GM10266 (cell line): ENCODE measurements at regions not wholly inside any gene's neighbourhood (a gene's known extent, or its start where the extent isn't known, plus 50 kb on each side); places are given as distances from the start of the nearest gene placed in this dataset.

Experiments used
- DNase-seq: peaks from one replicate; pipeline ENCODE4 v3.0.0; 2012; ENCODE audit errors: extremely low spot score
- TF ChIP-seq, protein P1 (sequence below): IDR thresholded peaks from 2 replicates; pipeline ENCODE4 v1.5.1; 2012; ENCODE audit warnings: mild to moderate bottlenecking, low read depth; ENCODE audit not compliant: control insufficient read depth, insufficient read depth; ENCODE audit errors: missing control alignments

DNA sequence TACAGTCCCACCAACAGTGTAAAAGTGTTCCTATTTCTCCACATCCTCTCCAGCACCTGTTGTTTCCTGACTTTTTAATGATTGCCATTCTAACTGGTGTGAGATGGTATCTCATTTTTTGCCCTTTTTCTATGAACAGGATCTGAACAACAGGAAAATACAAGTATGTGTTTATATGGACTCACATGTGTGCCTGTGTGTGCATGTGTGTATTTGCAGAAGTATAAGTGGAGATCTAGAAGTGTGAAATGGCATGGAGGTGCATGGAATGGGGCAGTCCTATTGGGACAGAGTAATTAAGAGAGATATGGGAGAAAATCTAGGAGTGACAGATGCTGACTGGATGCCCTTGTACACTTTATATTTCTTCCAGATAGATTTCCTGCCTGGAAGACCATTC, 111.6 kb upstream of the PCGF5 start:
- TF ChIP-seq, protein P1, sequence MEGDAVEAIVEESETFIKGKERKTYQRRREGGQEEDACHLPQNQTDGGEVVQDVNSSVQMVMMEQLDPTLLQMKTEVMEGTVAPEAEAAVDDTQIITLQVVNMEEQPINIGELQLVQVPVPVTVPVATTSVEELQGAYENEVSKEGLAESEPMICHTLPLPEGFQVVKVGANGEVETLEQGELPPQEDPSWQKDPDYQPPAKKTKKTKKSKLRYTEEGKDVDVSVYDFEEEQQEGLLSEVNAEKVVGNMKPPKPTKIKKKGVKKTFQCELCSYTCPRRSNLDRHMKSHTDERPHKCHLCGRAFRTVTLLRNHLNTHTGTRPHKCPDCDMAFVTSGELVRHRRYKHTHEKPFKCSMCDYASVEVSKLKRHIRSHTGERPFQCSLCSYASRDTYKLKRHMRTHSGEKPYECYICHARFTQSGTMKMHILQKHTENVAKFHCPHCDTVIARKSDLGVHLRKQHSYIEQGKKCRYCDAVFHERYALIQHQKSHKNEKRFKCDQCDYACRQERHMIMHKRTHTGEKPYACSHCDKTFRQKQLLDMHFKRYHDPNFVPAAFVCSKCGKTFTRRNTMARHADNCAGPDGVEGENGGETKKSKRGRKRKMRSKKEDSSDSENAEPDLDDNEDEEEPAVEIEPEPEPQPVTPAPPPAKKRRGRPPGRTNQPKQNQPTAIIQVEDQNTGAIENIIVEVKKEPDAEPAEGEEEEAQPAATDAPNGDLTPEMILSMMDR = no peak

DNA sequence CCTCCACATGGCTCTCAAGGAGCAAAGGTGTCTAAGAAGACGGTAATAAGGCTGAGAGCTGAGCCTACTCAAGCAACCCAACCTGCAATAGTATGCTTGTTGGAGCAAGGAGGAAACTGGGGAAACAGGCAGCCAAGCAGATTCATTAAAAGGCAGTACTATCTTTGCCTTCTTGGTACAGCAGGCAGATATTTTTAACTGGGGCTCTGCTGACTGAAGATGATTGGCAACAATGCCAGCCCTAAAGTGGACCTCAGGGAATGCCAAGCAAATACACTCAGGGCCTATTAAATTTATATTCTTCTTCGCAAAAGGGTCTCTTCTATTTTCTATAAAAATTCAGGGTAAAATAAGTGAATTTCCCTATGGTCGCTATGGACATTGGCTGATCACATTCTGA, 109.4 kb upstream of the PCGF5 start:
- no peak for DNase-seq
- TF ChIP-seq, protein P1 = no peak

More for the DNA sequence above, 111.6 kb upstream of the PCGF5 start:
- no peak for DNase-seq

DNA sequence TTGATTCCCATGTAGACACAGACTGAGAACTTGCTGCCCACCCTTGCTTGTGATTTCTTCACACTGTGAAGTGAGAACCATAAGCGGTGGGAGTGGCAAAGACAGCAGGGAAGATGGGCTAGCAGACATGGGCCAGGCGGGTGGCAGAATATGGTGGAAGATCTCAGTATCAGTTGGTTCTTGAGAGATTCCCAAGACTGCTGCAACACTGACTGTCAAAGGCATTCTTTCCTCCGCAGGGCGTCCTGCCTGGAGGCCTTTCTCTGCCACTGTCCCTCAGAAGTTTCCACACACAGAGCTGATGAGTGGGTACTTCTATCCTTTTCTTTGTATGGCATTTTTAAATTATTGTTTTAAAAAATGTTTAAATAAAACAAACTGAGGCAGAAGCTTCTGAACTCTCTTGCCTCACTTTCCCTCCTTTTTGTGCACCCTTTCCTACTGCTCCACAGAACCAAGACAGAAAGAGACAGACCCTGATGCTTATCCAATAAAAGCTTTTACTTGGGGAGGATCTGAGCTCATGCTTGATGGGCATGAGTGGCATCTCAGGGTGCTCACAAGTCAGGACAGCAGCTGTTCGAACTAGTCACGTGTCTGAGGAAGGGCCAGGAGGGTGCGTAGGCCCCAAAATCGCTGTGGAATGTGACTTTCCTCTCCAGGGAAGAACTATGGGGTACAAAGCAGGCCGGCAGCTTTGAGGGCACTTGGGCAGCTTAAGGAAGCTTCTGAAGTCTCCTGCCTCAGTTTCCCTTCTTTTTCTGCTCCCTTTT, 104.7 kb upstream of the PCGF5 start:
- TF ChIP-seq, protein P1 = no peak
- DNase-seq = no peak

DNA sequence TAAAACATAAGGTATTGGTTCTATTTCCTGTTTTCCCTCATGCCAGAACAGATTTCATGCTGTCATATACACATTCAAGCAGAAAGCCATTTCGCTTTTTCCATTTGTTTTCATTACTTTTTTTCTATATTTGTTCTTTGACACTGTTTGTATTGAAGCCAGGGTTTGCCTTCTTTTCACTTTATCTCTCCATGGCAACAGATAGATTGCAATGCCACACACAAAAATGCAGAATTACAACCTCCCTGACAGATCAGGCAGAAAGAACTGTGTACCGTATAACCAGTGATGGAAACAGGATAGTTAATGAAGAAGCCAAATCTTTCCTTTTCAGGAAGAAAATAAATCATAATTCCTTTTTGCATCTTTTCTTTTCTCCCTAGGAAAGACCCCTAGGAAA, 103.0 kb upstream of the PCGF5 start:
- TF ChIP-seq, protein P1 = no peak
- DNase-seq = no peak

DNA sequence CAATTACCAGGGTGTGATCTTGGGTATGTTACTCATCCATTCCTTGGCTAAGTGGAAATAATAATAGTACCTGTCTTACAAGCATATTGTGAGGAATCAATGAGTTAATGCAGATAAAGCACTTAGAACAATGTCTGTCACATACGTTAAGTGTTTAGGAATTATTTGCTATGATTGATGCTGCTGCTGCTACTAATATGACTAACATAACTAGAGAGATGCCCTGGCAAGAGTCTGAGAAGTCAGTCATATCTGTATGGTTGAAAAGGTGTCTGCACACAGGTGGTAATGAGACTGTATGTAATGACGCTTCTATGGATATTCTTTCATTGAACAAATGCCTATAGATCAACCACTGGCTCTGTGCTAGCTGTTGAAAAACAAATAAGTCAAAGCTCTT, 100.1 kb upstream of the PCGF5 start:
- TF ChIP-seq, protein P1 = no peak
- DNase-seq = no peak

DNA sequence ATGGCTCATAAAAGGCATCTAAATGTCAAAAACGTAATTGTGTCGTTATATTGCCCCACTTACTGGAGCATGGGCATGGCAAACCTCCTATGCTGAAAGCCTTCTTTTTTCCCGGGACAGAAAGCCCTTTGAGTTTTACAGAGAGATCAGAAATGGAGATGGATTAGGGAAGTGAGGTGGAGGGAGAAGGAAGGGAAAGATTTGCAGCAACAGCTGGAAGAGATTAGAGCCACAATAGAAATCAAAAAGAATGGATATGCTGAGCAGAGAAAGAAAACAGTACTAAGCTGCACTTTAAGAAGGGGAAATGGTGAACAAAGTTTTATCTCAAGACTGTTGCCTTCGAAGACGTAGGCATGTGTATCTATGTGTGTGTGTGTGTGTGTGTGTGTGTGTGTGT, 97.2 kb upstream of the PCGF5 start:
- TF ChIP-seq, protein P1 = no peak
- DNase-seq = no peak

DNA sequence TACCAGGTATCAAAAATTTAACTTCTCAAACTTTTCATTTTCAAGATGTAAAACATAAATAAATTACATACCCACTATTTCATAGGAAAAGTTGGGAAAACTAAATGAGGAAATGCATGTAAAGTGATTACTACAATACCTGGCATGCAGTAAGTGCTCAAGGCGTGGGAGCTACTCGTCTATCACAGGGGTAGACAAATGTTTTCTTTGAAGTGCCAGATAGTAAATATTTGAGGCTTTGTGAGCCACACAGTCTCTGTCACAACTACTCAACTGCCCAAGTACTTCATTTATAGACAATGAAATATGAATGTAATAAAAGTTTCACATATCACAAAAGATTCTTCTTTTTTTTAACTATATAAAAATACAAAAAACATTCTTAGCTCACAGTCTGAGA, 96.4 kb upstream of the PCGF5 start:
- TF ChIP-seq, protein P1 = no peak
- no peak for DNase-seq
